Tibial nerve (tissue), 4 donors: ENCODE measurements at regions not wholly inside any gene's neighbourhood (a gene's known extent, or its start where the extent isn't known, plus 50 kb on each side); places are given as distances from the start of the nearest gene placed in this dataset.

Experiments
- DNase-seq, 2 donors: peaks; one replicate each; pipeline ENCODE4 v3.0.0-alpha.2; 2019; ENCODE audit warnings: low spot score in 2 of 2
- H3K27ac ChIP-seq, 4 donors: fragments of 200-600 bp; sonication (generic) in 3 of 4; one replicate each; pipeline ENCODE4 v1.5.1; 2017 to 2019; ENCODE audit warnings: mild to moderate bottlenecking in 1 of 4
- H3K27me3 ChIP-seq, 2 donors: fragments of 200-600 bp; sonication (generic) in 1 of 2; one replicate each; pipeline versions ENCODE4 v1.5.1 to v1.6.0; 2017 to 2019
- H3K36me3 ChIP-seq, 3 donors: fragments of 200-600 bp; sonication (generic); one replicate each; pipeline ENCODE4 v1.5.1; 2018 to 2019
- H3K4me1 ChIP-seq, 4 donors: fragments of 200-600 bp; sonication (generic) in 3 of 4; one replicate each; pipeline ENCODE4 v1.5.1; 2017 to 2019
- H3K4me3 ChIP-seq, 4 donors: fragments of 200-600 bp; sonication (generic) in 3 of 4; one replicate each; pipeline ENCODE4 v1.5.1; 2017 to 2019; ENCODE audit warnings: mild to moderate bottlenecking in 1 of 4, moderate library complexity in 1 of 4
- H3K9me3 ChIP-seq, 4 donors: fragments of 200-600 bp; sonication (generic) in 3 of 4; one replicate each; pipeline ENCODE4 v1.5.1; 2017 to 2019
- CTCF ChIP-seq, 5 experiments: fragments of 200-600 bp in 3 of 5; fragments of 450-650 bp in 2 of 5; sonication (generic) in 3 of 5; IDR thresholded peaks; one replicate each; pipeline ENCODE4 v1.5.1; 2016 to 2019; ENCODE audit warnings: antibody characterized with exemption in 5 of 5, mild to moderate bottlenecking in 3 of 5, moderate library complexity in 2 of 5
- EP300 ChIP-seq, 2 donors: sonication (generic); formaldehyde crosslinking; IDR thresholded peaks; one replicate each; pipeline ENCODE4 v1.6.1; 2017; ENCODE audit warnings: antibody characterized with exemption in 2 of 2, mild to moderate bottlenecking in 1 of 2
- POLR2A ChIP-seq, 2 donors: fragments of 450-650 bp; IDR thresholded peaks; one replicate each; pipeline ENCODE4 v1.6.1; 2017; ENCODE audit warnings: antibody characterized with exemption in 2 of 2, mild to moderate bottlenecking in 2 of 2, moderate library complexity in 2 of 2
- WGBS, 2 donors: methylation state at CpG; one replicate each; pipeline ENCODE4 v1.1.5; 2018; 5-methylcytosine and 5-hydroxymethylcytosine counted together

- Histone ChIP-seq H3K27me3 (no peaks in the 10 kb centered on the region), H3K27ac (no peak overlapping the region), H3K36me3 (no peaks in the 10 kb centered on the region), H3K9me3 (no peaks in the 10 kb centered on the region), H3K4me3 (no peak overlapping the region), H3K4me1 (no peaks in the 10 kb centered on the region)
- no peak for TF ChIP-seq CTCF (IDR thresholded peaks at IDR 0.05)
- TF ChIP-seq EP300 (IDR thresholded peaks at IDR 0.05) = no peak
- no peak for TF ChIP-seq POLR2A (IDR thresholded peaks at IDR 0.05)
- no peak for DNase-seq
- 72% methylated on average over 4 of the region's 4 CpGs for WGBS, 2 donors
Observed at GRCh38 chr4:64960516-64960915, 551.3 kb upstream of the TECRL start.

- H3K27ac ChIP-seq = no peak overlapping the region
- TF ChIP-seq EP300 (IDR thresholded peaks at IDR 0.05) = no peak
- TF ChIP-seq POLR2A (IDR thresholded peaks at IDR 0.05) = no peak
- TF ChIP-seq CTCF (IDR thresholded peaks at IDR 0.05) = no peak
- 86 to 89% methylated on average over 3 of the region's 3 CpGs for WGBS, 2 donors
- no peak overlapping the region for H3K4me3 ChIP-seq
- no peaks in the 10 kb centered on the region for H3K36me3 ChIP-seq
- no peaks in the 10 kb centered on the region for H3K4me1 ChIP-seq
- no peaks in the 10 kb centered on the region for H3K27me3 ChIP-seq
- H3K9me3 ChIP-seq = no peaks in the 10 kb centered on the region
- no peak for DNase-seq
Observed at GRCh38 chr4:64940698-64941097, 531.4 kb upstream of the TECRL start.

- no peak for DNase-seq
- Histone ChIP-seq H3K9me3 (no peaks in the 10 kb centered on the region), H3K4me3 (no peak overlapping the region), H3K27ac (no peak overlapping the region), H3K36me3 (no peaks in the 10 kb centered on the region), H3K4me1 (no peaks in the 10 kb centered on the region), H3K27me3 (no peaks in the 10 kb centered on the region)
- TF ChIP-seq POLR2A (IDR thresholded peaks at IDR 0.05) (no peak), CTCF (IDR thresholded peaks at IDR 0.05) (no peak), EP300 (IDR thresholded peaks at IDR 0.05) (no peak)
- 80 to 82% methylated on average over 1 of the region's 1 CpG for WGBS, 2 donors
Observed at GRCh38 chr4:64935469-64936001, 526.3 kb upstream of the TECRL start.

GRCh38 chr4:64911846-64912245 lies 502.6 kb upstream of the TECRL start:
- no peak for DNase-seq
- Histone ChIP-seq H3K9me3 (peaks cover 0 to 3% (median 0%) of the 10 kb centered on the region in 4 donors), H3K27ac (no peak overlapping the region), H3K36me3 (no peaks in the 10 kb centered on the region), H3K27me3 (no peaks in the 10 kb centered on the region), H3K4me3 (no peak overlapping the region), H3K4me1 (no peaks in the 10 kb centered on the region)
- TF ChIP-seq POLR2A (IDR thresholded peaks at IDR 0.05) = no peak
- TF ChIP-seq EP300 (IDR thresholded peaks at IDR 0.05) = no peak
- TF ChIP-seq CTCF (IDR thresholded peaks at IDR 0.05) = no peak
- WGBS, 2 donors = 75 to 77% methylated on average over 2 of the region's 2 CpGs

- no peaks in the 10 kb centered on the region for H3K9me3 ChIP-seq
- 92 to 96% methylated on average over 2 of the region's 2 CpGs for WGBS, 2 donors
- no peak overlapping the region for H3K4me3 ChIP-seq
- DNase-seq = no peak
- TF ChIP-seq CTCF (IDR thresholded peaks at IDR 0.05) = no peak
- TF ChIP-seq EP300 (IDR thresholded peaks at IDR 0.05) = no peak
- TF ChIP-seq POLR2A (IDR thresholded peaks at IDR 0.05) = no peak
- no peaks in the 10 kb centered on the region for H3K27me3 ChIP-seq
- no peaks in the 10 kb centered on the region for H3K36me3 ChIP-seq
- H3K27ac ChIP-seq = no peak overlapping the region
- no peaks in the 10 kb centered on the region for H3K4me1 ChIP-seq
Observed at GRCh38 chr4:64903986-64904385, 494.7 kb upstream of the TECRL start.
